ENCODE measurements at regions not wholly inside any gene's neighbourhood (a gene's known extent, or its start where the extent isn't known, plus 50 kb on each side); places are given as distances from the start of the nearest gene placed in this dataset.

GRCh38 chr6:168255283-168255881 is 64.2 kb downstream of the DACT2 start:
- Histone ChIP-seq H3K27ac (no peak overlapping the region), H3K36me3 (no peaks in the 10 kb centered on the region), H3K4me1 (peaks cover 0 to 3% (median 0%) of the 10 kb centered on the region in 12 donors), H3K9me3 (peaks cover 0 to 12% (median 0%) of the 10 kb centered on the region in 12 donors), H3K4me3 (no peak overlapping the region), H3K27me3 (peaks cover 0 to 4% (median 0%) of the 10 kb centered on the region in 9 donors)
- TF ChIP-seq POLR2A (IDR thresholded peaks at IDR 0.05) (no peak), CTCF (IDR thresholded peaks at IDR 0.05) (no peak)
- ATAC-seq (no peak), DNase-seq (no peak)
- intact Hi-C loops (cut with DNase I), result no loop called here
- 91 to 100% (median 94%) methylated on average over 4 of the region's 4 CpGs for WGBS, 4 donors

- TF ChIP-seq POLR2A (IDR thresholded peaks at IDR 0.05) (no peak), CTCF (IDR thresholded peaks at IDR 0.05) (no peak)
- 82 to 93% (median 91%) methylated on average over 4 of the region's 4 CpGs for WGBS, 4 donors
Measured at GRCh38 chr6:168252267-168252666, 67.3 kb downstream of the DACT2 start.

GRCh38 chr6:168250250-168250649 is 69.3 kb downstream of the DACT2 start:
- 89 to 91% (median 89%) methylated on average over 11 of the region's 11 CpGs for WGBS, 4 donors
- no peak for ATAC-seq
- TF ChIP-seq CTCF (IDR thresholded peaks at IDR 0.05), result no peak
- TF ChIP-seq POLR2A (IDR thresholded peaks at IDR 0.05), result no peak

More at GRCh38 chr6:168252267-168252666, 67.3 kb downstream of the DACT2 start:
- ATAC-seq, result no peak
- intact Hi-C loops (cut with DNase I), result no loop called here
- Histone ChIP-seq H3K4me1 (peaks cover 0 to 4% (median 0%) of the 10 kb centered on the region in 12 donors), H3K4me3 (no peak overlapping the region), H3K36me3 (no peaks in the 10 kb centered on the region), H3K27ac (no peak overlapping the region), H3K27me3 (peaks cover 0 to 8% (median 0%) of the 10 kb centered on the region in 9 donors), H3K9me3 (peaks cover 0 to 12% (median 0%) of the 10 kb centered on the region in 12 donors)
- no peak for DNase-seq

GRCh38 chr6:168249746-168250145 is 69.8 kb downstream of the DACT2 start:
- Histone ChIP-seq H3K27me3 (peaks cover 0 to 23% (median 0%) of the 10 kb centered on the region in 9 donors), H3K4me3 (no peak overlapping the region), H3K9me3 (peaks cover 0 to under 1% (median 0%) of the 10 kb centered on the region in 12 donors), H3K36me3 (no peaks in the 10 kb centered on the region), H3K27ac (no peak overlapping the region), H3K4me1 (peaks cover 0 to 4% (median 0%) of the 10 kb centered on the region in 12 donors)
- DNase-seq (no peak), ATAC-seq (no peak)
- intact Hi-C loops (cut with DNase I), result no loop called here
- 82 to 94% (median 89%) methylated on average over 11 to 13 of the region's 13 CpGs for WGBS, 4 donors
- no peak for TF ChIP-seq POLR2A (IDR thresholded peaks at IDR 0.05)
- no peak for TF ChIP-seq CTCF (IDR thresholded peaks at IDR 0.05)

More at GRCh38 chr6:168250250-168250649, 69.3 kb downstream of the DACT2 start:
- no peak overlapping the region for H3K27ac ChIP-seq
- H3K36me3 ChIP-seq, result no peaks in the 10 kb centered on the region
- DNase-seq, result no peak
- peaks cover 0 to 5% (median 0%) of the 10 kb centered on the region in 12 donors for H3K9me3 ChIP-seq
- peaks cover 0 to 18% (median 0%) of the 10 kb centered on the region in 9 donors for H3K27me3 ChIP-seq
- intact Hi-C loops (cut with DNase I), result no loop called here
- H3K4me3 ChIP-seq, result no peak overlapping the region
- peaks cover 0 to 4% (median 0%) of the 10 kb centered on the region in 12 donors for H3K4me1 ChIP-seq

Measured in heart left ventricle (tissue), 16 donors.